HEK293 (cell line): ENCODE measurements at regions not wholly inside any gene's neighbourhood (a gene's known extent, or its start where the extent isn't known, plus 50 kb on each side); places are given as distances from the start of the nearest gene placed in this dataset.

Source experiments
- CTCF ChIP-seq: fragments of 450-650 bp; formaldehyde crosslinking; IDR thresholded peaks from 2 replicates; pipeline ENCODE4 v1.5.1; 2016; ENCODE audit warnings: missing biosample characterization, missing genetic modification characterization
- KLF16 ChIP-seq: fragments of 450-650 bp; formaldehyde crosslinking; IDR thresholded peaks from 2 replicates; pipeline ENCODE4 v1.5.1; 2017; ENCODE audit warnings: missing biosample characterization, missing genetic modification characterization
- REST ChIP-seq: fragments of 450-650 bp; formaldehyde crosslinking; IDR thresholded peaks from 2 replicates; pipeline ENCODE4 v1.5.1; 2016; ENCODE audit warnings: missing biosample characterization, missing genetic modification characterization
- SALL2 ChIP-seq: fragments of 450-650 bp; formaldehyde crosslinking; IDR thresholded peaks from 2 replicates; pipeline ENCODE4 v1.5.0; 2017; ENCODE audit warnings: missing biosample characterization, mild to moderate bottlenecking, missing genetic modification characterization, borderline replicate concordance
- ZBTB1 ChIP-seq: fragments of 450-650 bp; formaldehyde crosslinking; IDR thresholded peaks from 2 replicates; pipeline ENCODE4 v1.5.1; 2016; ENCODE audit warnings: missing biosample characterization, missing genetic modification characterization
- ZBTB8A ChIP-seq: fragments of 450-650 bp; formaldehyde crosslinking; IDR thresholded peaks from 2 replicates; pipeline ENCODE4 v1.5.1; 2016; ENCODE audit warnings: missing biosample characterization, missing genetic modification characterization
- ZNF132 ChIP-seq: fragments of 450-650 bp; formaldehyde crosslinking; IDR thresholded peaks from 2 replicates; pipeline ENCODE4 v1.5.1; 2017; ENCODE audit warnings: missing biosample characterization, missing genetic modification characterization, borderline replicate concordance
- ZNF146 ChIP-seq: fragments of 450-650 bp; formaldehyde crosslinking; IDR thresholded peaks from 2 replicates; pipeline ENCODE4 v1.5.1; 2016; ENCODE audit warnings: missing biosample characterization, missing genetic modification characterization
- ZNF280D ChIP-seq: fragments of 450-650 bp; formaldehyde crosslinking; IDR thresholded peaks from 2 replicates; pipeline ENCODE4 v1.5.1; 2016; ENCODE audit warnings: missing biosample characterization, missing genetic modification characterization
- ZNF324 ChIP-seq: fragments of 450-650 bp; formaldehyde crosslinking; IDR thresholded peaks from 2 replicates; pipeline ENCODE4 v1.5.1; 2016; ENCODE audit warnings: missing biosample characterization, missing genetic modification characterization
- ZNF707 ChIP-seq: fragments of 450-650 bp; formaldehyde crosslinking; IDR thresholded peaks from 2 replicates; pipeline ENCODE4 v1.5.1; 2016; ENCODE audit warnings: missing biosample characterization, missing genetic modification characterization

GRCh38 chr12:80031229-80031628, 68.1 kb upstream of the OTOGL start:
- no peak for TF ChIP-seq ZNF324 (tag by site-specific recombination)
- no peak for TF ChIP-seq CTCF (tag by site-specific recombination)
- TF ChIP-seq SALL2 (tag by site-specific recombination): no peak
- no peak for TF ChIP-seq ZNF146 (tag by site-specific recombination)
- TF ChIP-seq REST (tag by site-specific recombination): no peak
- TF ChIP-seq KLF16: no peak
- TF ChIP-seq ZNF707 (tag by site-specific recombination): no peak
- TF ChIP-seq ZBTB1 (tag by site-specific recombination): no peak
- TF ChIP-seq ZNF132 (tag by site-specific recombination): no peak
- no peak for TF ChIP-seq ZBTB8A
- no peak for TF ChIP-seq ZNF280D (tag by site-specific recombination)
